Gastroesophageal sphincter (tissue), 3 donors: ENCODE measurements at regions not wholly inside any gene's neighbourhood (a gene's known extent, or its start where the extent isn't known, plus 50 kb on each side); places are given as distances from the start of the nearest gene placed in this dataset.

Source experiments
- POLR2A ChIP-seq, 2 donors: fragments of 450-650 bp; IDR thresholded peaks; one replicate each; pipeline ENCODE4 v1.6.1; 2017; ENCODE audit warnings: antibody characterized with exemption in 2 of 2, mild to moderate bottlenecking in 2 of 2, moderate library complexity in 1 of 2
- TF ChIP-seq, protein P1 (sequence below), 4 experiments: fragments of 200-600 bp in 2 of 4; fragments of 450-650 bp in 2 of 4; sonication (generic) in 1 of 4; IDR thresholded peaks; one replicate each; pipeline ENCODE4 v1.5.1; 2017 to 2019; ENCODE audit warnings: antibody characterized with exemption in 4 of 4, mild to moderate bottlenecking in 2 of 4, moderate library complexity in 2 of 4

- TF ChIP-seq POLR2A (IDR thresholded peaks at IDR 0.05): no peak
- TF ChIP-seq, protein P1, sequence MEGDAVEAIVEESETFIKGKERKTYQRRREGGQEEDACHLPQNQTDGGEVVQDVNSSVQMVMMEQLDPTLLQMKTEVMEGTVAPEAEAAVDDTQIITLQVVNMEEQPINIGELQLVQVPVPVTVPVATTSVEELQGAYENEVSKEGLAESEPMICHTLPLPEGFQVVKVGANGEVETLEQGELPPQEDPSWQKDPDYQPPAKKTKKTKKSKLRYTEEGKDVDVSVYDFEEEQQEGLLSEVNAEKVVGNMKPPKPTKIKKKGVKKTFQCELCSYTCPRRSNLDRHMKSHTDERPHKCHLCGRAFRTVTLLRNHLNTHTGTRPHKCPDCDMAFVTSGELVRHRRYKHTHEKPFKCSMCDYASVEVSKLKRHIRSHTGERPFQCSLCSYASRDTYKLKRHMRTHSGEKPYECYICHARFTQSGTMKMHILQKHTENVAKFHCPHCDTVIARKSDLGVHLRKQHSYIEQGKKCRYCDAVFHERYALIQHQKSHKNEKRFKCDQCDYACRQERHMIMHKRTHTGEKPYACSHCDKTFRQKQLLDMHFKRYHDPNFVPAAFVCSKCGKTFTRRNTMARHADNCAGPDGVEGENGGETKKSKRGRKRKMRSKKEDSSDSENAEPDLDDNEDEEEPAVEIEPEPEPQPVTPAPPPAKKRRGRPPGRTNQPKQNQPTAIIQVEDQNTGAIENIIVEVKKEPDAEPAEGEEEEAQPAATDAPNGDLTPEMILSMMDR (IDR thresholded peaks at IDR 0.05): no peak
These were observed 119.7 kb upstream of the RGS18 start for GRCh38 chr1:192038567-192038966.
